Fibroblast of lung (primary cell): ENCODE measurements at regions not wholly inside any gene's neighbourhood (a gene's known extent, or its start where the extent isn't known, plus 50 kb on each side); places are given as distances from the start of the nearest gene placed in this dataset.

Experiments
- CTCF ChIP-seq, 2 donors: IDR thresholded peaks in 1 of 2; conservative IDR thresholded peaks in 1 of 2; 1 replicate in 1 of 2; 2 replicates in 1 of 2; pipeline ENCODE4 v1.5.1; 2011 to 2012; ENCODE audit warnings: low read length in 2 of 2, control low read depth in 1 of 2, inconsistent platforms in 1 of 2, low read depth in 1 of 2, mild to moderate bottlenecking in 1 of 2
- EZH2 ChIP-seq: IDR thresholded peaks from 2 replicates; pipeline ENCODE4 v1.5.1; 2012; ENCODE audit warnings: low read length, control low read depth, mild to moderate bottlenecking; ENCODE audit errors: missing control alignments

- TF ChIP-seq CTCF (conservative IDR thresholded peaks at IDR 0.05 in 1 of 2, IDR thresholded peaks at IDR 0.05 in 1 of 2; ENCODE audit: low read depth in 1 of 2, low read length in 2 of 2) (no peak), EZH2 (no peak)
Observed at GRCh38 chr10:111703986-111704385, 479.6 kb downstream of the GPAM start.
